ENCODE measurements at regions not wholly inside any gene's neighbourhood (a gene's known extent, or its start where the extent isn't known, plus 50 kb on each side); places are given as distances from the start of the nearest gene placed in this dataset.

DNA sequence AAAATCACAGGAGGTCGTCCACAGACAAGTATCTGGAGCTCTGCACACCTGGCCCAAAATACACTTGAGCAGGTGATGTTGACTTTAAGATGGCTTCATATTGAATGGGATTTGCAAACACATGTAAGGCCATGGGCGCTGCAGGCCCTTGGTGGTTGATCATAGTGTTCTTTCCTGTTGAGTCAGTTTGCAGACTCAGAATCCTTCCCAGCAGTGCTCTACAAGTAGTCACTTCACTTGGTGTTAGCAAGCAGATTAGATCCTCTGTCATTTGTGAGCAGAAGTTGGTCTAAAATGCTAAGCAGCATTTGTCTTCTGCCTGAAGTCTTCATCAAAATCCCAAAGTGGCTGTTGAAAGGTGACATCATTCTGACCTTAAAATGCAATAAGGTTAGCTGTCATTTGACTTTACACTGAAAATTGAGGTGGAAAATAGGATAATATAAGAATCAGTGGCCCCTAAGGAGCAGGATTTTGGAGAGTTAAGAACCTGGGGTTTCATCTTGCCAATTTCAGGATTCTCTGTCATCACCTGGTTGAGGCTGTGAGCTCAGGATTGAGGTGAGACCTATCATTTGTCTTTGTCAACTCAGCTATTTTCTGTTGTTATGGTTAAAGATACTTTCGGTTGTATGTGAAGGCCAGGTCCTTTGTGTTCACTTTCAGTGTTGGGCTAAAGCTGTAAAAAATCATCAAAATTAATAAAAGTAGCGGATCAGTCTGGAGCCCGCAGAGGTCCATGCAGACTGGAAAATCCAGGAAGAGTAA lies 114.5 kb downstream of the LRRC70 start:
- no peak for DNase-seq (ENCODE audit: low read depth in 3 of 3, low spot score in 2 of 3)

DNA sequence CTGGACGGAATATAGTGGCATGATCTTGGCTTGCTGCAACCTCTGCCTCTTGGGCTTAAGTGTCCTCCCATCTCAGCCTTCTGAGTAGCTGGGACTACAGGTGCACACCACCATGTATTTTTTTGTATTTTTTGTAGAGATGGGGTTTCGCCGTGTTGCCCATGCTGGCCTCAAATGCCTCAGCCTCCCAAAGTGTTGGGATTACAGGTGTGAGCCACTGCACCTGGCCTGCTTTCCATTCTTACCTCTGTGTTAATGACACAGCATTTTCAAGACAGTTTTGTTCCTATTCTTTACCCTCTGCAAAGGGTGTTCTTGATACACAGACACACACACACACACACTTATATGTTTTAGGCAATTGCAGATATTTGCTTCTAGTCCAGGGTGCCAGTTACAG lies 113.3 kb downstream of the LRRC70 start:
- DNase-seq (ENCODE audit: low read depth in 3 of 3, low spot score in 2 of 3): no peak

DNA sequence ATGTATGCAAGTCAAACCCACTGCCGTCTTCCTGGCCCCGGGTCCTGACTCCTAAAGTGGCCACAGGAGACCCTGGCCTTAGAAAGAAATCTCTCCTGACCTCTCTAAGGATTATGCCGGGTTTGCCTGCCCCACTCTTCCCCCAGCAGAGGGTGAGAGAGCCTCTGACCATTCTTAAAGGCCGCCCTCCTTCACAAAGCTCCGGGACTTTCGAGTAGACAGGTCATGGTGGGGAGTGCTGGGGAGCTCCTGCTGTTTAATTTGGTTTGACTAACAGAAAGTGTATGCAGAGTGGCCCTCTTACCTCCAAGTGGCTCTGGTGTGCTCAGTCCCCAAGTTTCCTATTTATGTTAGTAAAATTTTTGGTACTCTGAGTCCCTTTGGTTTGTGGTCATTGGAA lies 111.8 kb downstream of the LRRC70 start:
- DNase-seq (ENCODE audit: low read depth in 3 of 3, low spot score in 2 of 3): no peak

DNA sequence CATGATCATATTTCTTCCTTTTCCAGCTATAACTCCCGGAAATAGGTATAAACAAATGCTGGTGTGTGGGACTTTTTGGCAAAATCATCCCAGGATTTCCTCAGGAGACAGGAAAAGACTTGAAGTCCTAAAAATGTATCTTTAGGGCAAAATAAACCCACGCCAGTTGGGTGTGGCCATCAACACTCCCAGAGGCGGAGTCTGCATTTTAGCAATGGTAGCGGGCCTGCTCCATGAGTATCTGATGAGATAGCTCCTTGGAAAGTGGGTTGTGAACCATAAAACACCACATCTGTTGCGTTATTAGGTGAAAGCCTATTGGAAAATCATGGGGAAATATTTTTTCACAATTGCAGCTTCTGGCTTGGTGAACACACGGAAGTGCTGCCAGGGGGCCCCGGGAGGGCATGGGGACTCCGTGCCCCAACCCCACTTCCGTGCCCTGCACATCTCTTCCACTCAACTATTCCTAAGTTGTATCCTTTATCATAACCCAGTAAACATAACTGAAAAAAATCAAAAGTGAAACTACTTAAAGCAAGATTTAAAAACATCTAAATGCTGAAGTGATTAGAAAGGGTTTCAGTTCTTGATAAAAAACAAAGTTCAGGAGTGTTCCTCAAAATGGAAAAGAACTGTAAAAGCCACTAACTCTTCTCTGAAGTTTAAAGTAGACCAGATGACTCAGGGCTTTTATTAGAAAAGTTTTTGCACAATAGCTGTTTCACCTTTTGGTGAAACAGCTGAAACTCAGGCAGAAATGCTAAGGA lies 111.2 kb downstream of the LRRC70 start:
- no peak for DNase-seq (ENCODE audit: low read depth in 3 of 3, low spot score in 2 of 3)

DNA sequence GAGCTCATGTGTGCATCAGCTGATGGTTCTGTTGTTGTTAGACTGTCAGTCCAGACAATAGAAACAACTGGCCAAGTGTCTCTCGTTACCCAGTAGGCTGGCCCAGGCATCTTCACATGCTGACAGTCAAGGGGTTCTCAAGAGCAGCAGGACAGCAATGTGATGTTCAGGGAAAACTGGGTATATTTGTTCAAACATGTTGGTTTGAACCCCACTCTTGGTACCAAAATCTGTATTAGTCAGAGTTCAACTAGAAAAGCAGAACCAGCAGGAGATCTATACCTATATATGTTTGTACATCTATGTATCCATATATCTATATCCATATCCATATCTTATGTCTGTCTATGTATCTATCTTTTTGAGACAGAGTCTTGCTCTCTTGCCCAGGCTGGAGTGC lies 108.1 kb downstream of the LRRC70 start:
- DNase-seq (ENCODE audit: low read depth in 3 of 3, low spot score in 2 of 3): no peak

DNA sequence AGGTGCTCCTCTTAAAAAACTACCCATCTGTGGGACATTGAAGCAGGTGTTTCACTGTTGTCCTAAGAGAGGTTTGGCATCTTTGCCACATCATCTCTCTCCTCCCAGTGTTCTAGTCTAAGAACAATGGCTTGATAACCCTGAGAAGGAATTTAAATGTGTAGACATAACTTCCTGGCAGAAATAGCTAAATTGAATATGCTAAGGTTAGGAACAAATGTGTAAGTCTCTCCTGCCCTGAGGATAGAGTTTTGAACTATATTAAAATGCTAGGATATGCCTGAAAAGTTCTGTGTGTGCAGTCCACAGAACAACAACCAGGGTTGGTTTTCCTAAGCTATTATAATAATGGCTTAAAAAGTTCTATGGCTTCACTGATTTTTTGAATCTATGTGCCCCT lies 106.6 kb downstream of the LRRC70 start:
- DNase-seq (ENCODE audit: low read depth in 3 of 3, low spot score in 2 of 3): no peak

DNA sequence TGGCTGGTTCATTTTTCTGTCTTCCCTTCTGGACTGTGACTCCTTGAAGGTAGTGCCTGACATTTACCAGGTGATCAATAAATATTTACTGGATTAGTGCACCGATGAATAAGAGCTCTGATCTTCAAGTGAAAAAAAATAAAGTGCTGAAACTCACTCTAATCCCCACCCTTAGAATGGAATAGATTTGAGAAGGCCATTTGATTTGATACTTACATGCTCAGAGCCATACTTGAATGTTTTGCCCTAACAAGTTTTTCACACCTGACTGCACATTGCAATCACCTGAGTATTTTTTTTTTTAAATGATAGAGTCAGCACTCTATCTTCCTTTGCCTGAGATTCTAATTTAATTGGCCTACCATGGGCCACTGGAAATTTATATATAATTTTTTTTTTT lies 105.7 kb downstream of the LRRC70 start:
- no peak for DNase-seq (ENCODE audit: low read depth in 3 of 3, low spot score in 2 of 3)

DNA sequence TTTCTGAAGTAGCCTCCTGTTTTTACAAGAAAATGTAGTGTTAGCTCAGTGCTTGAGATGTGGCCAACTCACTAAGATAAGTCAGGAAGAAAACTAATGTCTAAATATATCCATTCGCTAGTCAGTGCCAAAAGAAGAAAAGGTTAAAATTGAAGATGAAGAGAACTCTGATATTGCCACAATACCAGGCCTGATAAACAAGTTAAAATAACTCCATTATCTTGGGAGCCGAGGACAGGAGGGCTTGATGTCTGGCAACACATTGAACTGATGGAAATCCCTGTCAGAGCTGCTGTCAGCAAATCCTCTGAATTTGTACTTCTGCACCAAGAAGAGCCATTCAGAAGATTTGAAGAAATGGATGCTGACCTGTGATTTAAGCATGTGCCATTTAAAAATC lies 103.4 kb downstream of the LRRC70 start:
- DNase-seq (ENCODE audit: low read depth in 3 of 3, low spot score in 2 of 3): no peak

DNA sequence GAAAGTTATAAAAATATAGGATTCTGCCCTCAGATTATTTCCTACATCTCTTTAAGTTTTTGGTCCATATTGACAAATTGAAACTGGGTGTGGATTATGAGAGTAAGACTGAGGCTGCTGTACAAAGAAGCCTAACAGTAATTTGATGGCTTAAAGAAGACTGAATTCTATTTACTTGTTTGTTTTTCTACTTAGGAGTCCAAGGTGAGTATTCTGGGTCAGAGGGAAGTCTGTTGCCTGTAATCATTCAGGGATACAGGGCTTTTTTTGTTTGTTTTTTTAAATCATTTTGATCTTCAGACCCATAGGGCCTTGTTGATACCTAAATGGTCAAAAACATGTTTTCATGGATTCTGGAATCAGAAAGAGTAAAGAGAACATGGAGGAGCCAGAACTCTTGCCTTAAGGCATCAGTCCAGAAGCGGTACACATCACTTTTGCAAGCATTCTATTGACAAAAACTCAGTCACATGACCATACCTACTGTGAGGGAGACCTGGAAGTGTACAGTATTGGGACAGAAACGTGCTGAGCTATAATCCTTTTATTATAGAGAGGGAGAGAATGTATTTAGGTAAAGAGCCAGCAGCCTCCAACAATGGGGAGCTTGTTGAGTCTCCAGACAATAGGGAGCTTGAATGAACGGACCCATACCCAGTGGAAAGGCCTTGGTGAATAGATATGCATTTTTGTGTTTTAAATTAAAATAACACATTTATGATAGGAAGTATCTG lies 102.7 kb downstream of the LRRC70 start:
- no peak for DNase-seq (ENCODE audit: low read depth in 3 of 3, low spot score in 2 of 3)

DNA sequence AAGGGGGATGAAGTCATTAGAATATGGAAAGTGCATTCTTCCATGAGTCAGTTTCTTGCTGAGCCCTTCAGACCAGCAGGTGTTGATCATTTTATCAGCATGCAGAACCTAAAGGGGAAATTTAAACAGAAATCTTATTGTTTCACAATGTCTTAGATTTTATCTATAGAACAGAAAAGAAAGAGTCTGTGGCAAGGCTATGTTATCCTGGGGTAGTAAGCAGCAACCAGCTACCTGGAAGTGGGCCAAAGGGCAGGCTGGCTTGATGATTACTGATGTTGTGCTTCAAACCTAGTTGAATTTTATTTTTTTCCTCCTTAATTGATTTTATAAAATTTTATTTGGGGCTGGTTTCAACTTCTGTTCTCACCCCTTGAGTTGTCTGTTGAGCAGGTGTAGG lies 101.5 kb downstream of the LRRC70 start:
- DNase-seq (ENCODE audit: low read depth in 3 of 3, low spot score in 2 of 3): no peak

Data from right renal cortex interstitium (tissue), 3 donors.